Endothelial cell of umbilical vein (primary cell): ENCODE measurements at regions not wholly inside any gene's neighbourhood (a gene's known extent, or its start where the extent isn't known, plus 50 kb on each side); places are given as distances from the start of the nearest gene placed in this dataset.

Experiments
- BruUV-seq: library from RNA; stranded (reverse); fragments of 400-500 nt; replicated peaks from 2 replicates; lab custom pipeline; 2021; lab: Mats Ljungman, UMichigan
- CTCF ChIA-PET: fragments of 300-600, 350-600 bp; sonication (Branson Sonifier 250); formaldehyde crosslinking; loops from one replicate; lab custom pipeline; 2021; ENCODE audit warnings: antibody characterized with exemption, inconsistent platforms; lab: Charles Lee
- POLR2A ChIA-PET: fragments of 300-600, 350-600 bp; sonication (Branson Sonifier 250); formaldehyde crosslinking; loops from one replicate; lab custom pipeline; 2021; ENCODE audit warnings: antibody characterized with exemption, inconsistent platforms; lab: Charles Lee
- DNase-seq: peaks from one replicate; pipeline ENCODE4 v3.0.0-alpha.2; 2011; ENCODE audit warnings: low read depth, low spot score
- FAIRE-seq: peaks from 2 replicates; lab custom pipeline; 2011; peaks lifted over from hg19 to GRCh38; lab: Jason Lieb, UNC
- H2AFZ ChIP-seq: 2 replicates; pipeline ENCODE4 v1.6.0; 2012; ENCODE audit warnings: low read depth, low read length, control low read depth, inconsistent platforms
- H3K27ac ChIP-seq: 2 replicates; pipeline ENCODE4 v1.5.1; 2011; ENCODE audit warnings: low read depth, mild to moderate bottlenecking, control low read depth, low read length, moderate library complexity; ENCODE audit not compliant: insufficient read depth
- H3K27me3 ChIP-seq, 2 experiments: 2 replicates each; pipeline versions ENCODE4 v1.6.0 to v1.6.1; 2011; ENCODE audit warnings: low read length in 2 of 2, mixed read lengths in 1 of 2; ENCODE audit not compliant: control insufficient read depth in 2 of 2, insufficient read depth in 2 of 2
- H3K36me3 ChIP-seq, 2 experiments: 2 replicates in 1 of 2; 3 replicates in 1 of 2; pipeline ENCODE4 v1.5.1; 2011; ENCODE audit warnings: low read length in 2 of 2, mild to moderate bottlenecking in 1 of 2, moderate library complexity in 1 of 2; ENCODE audit not compliant: control insufficient read depth in 2 of 2, insufficient read depth in 2 of 2; ENCODE audit errors: extremely low read depth in 1 of 2
- H3K4me1 ChIP-seq: 3 replicates; pipeline ENCODE4 v1.5.1; 2011; ENCODE audit warnings: mild to moderate bottlenecking, low read length; ENCODE audit not compliant: control insufficient read depth, insufficient read depth; ENCODE audit errors: extremely low read depth
- H3K4me2 ChIP-seq: 2 replicates; pipeline ENCODE4 v1.6.1; 2011; ENCODE audit warnings: low read length, control low read depth, mixed read lengths; ENCODE audit not compliant: insufficient read depth
- H3K4me3 ChIP-seq, 3 experiments: fragments of 200-600 bp in 1 of 3; sonication (generic), shearing (Covaris generic) in 1 of 3; replicated peaks in 1 of 3; 2 replicates each; pipeline ENCODE4 v1.5.1; 2011 to 2016; ENCODE audit warnings: control low read depth in 3 of 3, low read length in 3 of 3, mild to moderate bottlenecking in 2 of 3, inconsistent platforms in 1 of 3, low read depth in 1 of 3, moderate library complexity in 1 of 3; ENCODE audit not compliant: insufficient read depth in 1 of 3
- H3K79me2 ChIP-seq: 2 replicates; pipeline ENCODE4 v1.6.0; 2012; ENCODE audit warnings: low read length, inconsistent platforms; ENCODE audit not compliant: control insufficient read depth, insufficient read depth
- H3K9ac ChIP-seq: replicated peaks from 2 replicates; pipeline ENCODE3; 2011; ENCODE audit warnings: low read length, control low read depth; ENCODE audit not compliant: insufficient read depth; ENCODE audit errors: extremely low read depth
- H3K9me1 ChIP-seq: replicated peaks from 3 replicates; pipeline ENCODE4 v1.6.0; 2011; ENCODE audit warnings: mild to moderate bottlenecking, low read length; ENCODE audit not compliant: control insufficient read depth, insufficient read depth; ENCODE audit errors: extremely low read depth
- H3K9me3 ChIP-seq: replicated peaks from 2 replicates; pipeline ENCODE4 v1.5.1; 2012; ENCODE audit warnings: low read length, inconsistent platforms; ENCODE audit not compliant: control insufficient read depth, insufficient read depth
- H4K20me1 ChIP-seq: replicated peaks from 2 replicates; pipeline ENCODE3; 2011; ENCODE audit warnings: mild to moderate bottlenecking, low read length; ENCODE audit not compliant: control insufficient read depth, insufficient read depth; ENCODE audit errors: extremely low read depth
- EZH2 ChIP-seq: IDR thresholded peaks from 2 replicates; pipeline ENCODE4 v1.6.1; 2012; ENCODE audit warnings: borderline replicate concordance, low read depth, mild to moderate bottlenecking, moderate library complexity, low read length, inconsistent platforms; ENCODE audit not compliant: severe bottlenecking
- FOS ChIP-seq: IDR thresholded peaks from 2 replicates; pipeline ENCODE4 v1.6.1; 2011; ENCODE audit warnings: mild to moderate bottlenecking, low read length, moderate library complexity, borderline replicate concordance; ENCODE audit not compliant: insufficient read depth
- GATA2 ChIP-seq: IDR thresholded peaks from 2 replicates; pipeline ENCODE4 v1.7.0; 2011; ENCODE audit warnings: low read depth, mild to moderate bottlenecking, moderate library complexity, mixed read lengths, low read length; ENCODE audit not compliant: insufficient read length, insufficient read depth
- JUN ChIP-seq: IDR thresholded peaks from 2 replicates; pipeline ENCODE4 v1.6.1; 2011; ENCODE audit warnings: borderline replicate concordance, low read depth; ENCODE audit not compliant: insufficient read length, insufficient read depth
- MYC ChIP-seq: IDR thresholded peaks from one replicate; pipeline ENCODE4 v1.6.1; 2011; ENCODE audit warnings: mild to moderate bottlenecking, low read depth, low read length
- POLR2A ChIP-seq: IDR thresholded peaks from 2 replicates; pipeline ENCODE4 v1.6.1; 2012; ENCODE audit warnings: low read depth, mild to moderate bottlenecking, control low read depth, low read length
- POLR2AphosphoS5 ChIP-seq: IDR thresholded peaks from 2 replicates; pipeline ENCODE4 v1.6.1; 2012; ENCODE audit warnings: low read depth, mild to moderate bottlenecking, control low read depth, low read length, moderate library complexity; ENCODE audit not compliant: insufficient read depth
- dilution Hi-C: fragments of 300-500 bp; cut with MboI; formaldehyde crosslinking; loops from one replicate; pipeline ENCODE4 v1.15.0; 2019; ENCODE audit warnings: low sequenced_read_pairs; ENCODE audit not compliant: extremely low pct_ligation_motif_present
- intact Hi-C: fragments of 100-400 bp; cut with micrococcal nuclease; formaldehyde crosslinking; loops from one replicate; pipeline ENCODE4 v1.10.0; 2022
- TF ChIP-seq, protein P1 (sequence below), 2 donors: IDR thresholded peaks; 1 replicate in 1 of 2; 2 replicates in 1 of 2; pipeline ENCODE4 v1.5.1; 2011; ENCODE audit warnings: low read length in 2 of 2, mild to moderate bottlenecking in 2 of 2, moderate library complexity in 2 of 2, control low read depth in 1 of 2, inconsistent platforms in 1 of 2, low read depth in 1 of 2; ENCODE audit not compliant: insufficient read depth in 1 of 2; ENCODE audit errors: extremely low read depth in 1 of 2
- TF ChIP-seq, protein P2 (sequence below): IDR thresholded peaks from 2 replicates; pipeline ENCODE4 v1.6.1; 2011; ENCODE audit not compliant: insufficient read depth, insufficient read length

DNA sequence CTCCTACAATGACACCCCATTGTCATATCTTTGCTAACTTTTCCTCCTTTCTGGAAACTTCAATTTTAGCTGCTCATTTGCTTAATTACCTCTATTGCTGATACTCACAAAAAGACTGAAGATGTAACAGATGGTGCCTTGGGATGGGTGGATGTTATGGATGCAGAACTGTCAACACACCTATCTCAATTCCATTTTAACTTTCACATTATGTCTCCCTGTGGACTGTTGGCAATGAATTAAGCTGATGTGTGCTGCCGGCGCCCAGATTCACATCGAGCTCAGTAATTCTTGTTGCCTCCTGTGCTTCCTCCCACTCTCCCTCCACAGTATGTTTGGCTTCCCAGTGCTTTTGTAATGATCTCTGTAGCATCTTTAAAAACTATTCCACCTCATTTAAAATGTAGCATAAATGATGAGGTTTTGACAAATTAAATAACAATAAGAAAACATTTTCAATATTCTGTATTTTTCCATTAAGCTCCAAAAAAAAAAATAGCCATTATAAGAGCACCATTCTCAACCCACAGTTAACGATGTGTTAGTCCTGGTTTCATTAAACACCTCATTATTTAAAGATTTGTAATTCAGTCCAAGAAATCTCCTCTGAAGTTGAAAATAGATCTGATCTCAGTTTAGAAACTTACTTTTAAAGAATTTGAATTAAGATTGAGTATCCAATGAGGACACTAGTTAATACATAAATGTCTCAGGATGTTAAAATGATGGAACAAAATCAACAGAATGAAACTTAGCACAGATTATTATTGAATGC is 99.9 kb upstream of the FAM216B start:
- Histone ChIP-seq H3K9me1 (no peaks in the 10 kb centered on the region), H3K27ac (no peak overlapping the region), H3K79me2 (no peaks in the 10 kb centered on the region), H4K20me1 (no peaks in the 10 kb centered on the region), H3K27me3 (no peaks in the 10 kb centered on the region), H3K9me3 (no peaks in the 10 kb centered on the region), H3K9ac (no peak overlapping the region), H3K4me2 (no peak overlapping the region), H3K4me1 (no peaks in the 10 kb centered on the region), H3K4me3 (no peak overlapping the region), H2AFZ (no peak overlapping the region), H3K36me3 (no peaks in the 10 kb centered on the region)
- dilution Hi-C loops (no loop called here), intact Hi-C loops (no loop called here)
- ChIA-PET CTCF (interaction anchor here (0.6 kb wide), 1 partner anchor 8 kb away, joined by 3 read pairs; no protein-coding TSS in a partner anchor), POLR2A (no interaction called here)
- no TSS peak for BruUV-seq
- TF ChIP-seq, protein P1, sequence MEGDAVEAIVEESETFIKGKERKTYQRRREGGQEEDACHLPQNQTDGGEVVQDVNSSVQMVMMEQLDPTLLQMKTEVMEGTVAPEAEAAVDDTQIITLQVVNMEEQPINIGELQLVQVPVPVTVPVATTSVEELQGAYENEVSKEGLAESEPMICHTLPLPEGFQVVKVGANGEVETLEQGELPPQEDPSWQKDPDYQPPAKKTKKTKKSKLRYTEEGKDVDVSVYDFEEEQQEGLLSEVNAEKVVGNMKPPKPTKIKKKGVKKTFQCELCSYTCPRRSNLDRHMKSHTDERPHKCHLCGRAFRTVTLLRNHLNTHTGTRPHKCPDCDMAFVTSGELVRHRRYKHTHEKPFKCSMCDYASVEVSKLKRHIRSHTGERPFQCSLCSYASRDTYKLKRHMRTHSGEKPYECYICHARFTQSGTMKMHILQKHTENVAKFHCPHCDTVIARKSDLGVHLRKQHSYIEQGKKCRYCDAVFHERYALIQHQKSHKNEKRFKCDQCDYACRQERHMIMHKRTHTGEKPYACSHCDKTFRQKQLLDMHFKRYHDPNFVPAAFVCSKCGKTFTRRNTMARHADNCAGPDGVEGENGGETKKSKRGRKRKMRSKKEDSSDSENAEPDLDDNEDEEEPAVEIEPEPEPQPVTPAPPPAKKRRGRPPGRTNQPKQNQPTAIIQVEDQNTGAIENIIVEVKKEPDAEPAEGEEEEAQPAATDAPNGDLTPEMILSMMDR (IDR thresholded peaks at IDR 0.05; ENCODE audit: extremely low read depth in 1 of 2, insufficient read depth in 1 of 2, low read depth in 1 of 2, low read length in 2 of 2): no peak
- TF ChIP-seq MYC (no peak), POLR2A (no peak), JUN (no peak), GATA2 (no peak), EZH2 (no peak), FOS (no peak), POLR2AphosphoS5 (no peak)
- TF ChIP-seq, protein P2, sequence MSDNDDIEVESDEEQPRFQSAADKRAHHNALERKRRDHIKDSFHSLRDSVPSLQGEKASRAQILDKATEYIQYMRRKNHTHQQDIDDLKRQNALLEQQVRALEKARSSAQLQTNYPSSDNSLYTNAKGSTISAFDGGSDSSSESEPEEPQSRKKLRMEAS: no peak
- DNase-seq: no peak
- no peak for FAIRE-seq
